Motor neuron (in vitro differentiated cells): ENCODE measurements at regions not wholly inside any gene's neighbourhood (a gene's known extent, or its start where the extent isn't known, plus 50 kb on each side); places are given as distances from the start of the nearest gene placed in this dataset.

Experiments used
- ATAC-seq, 8 experiments: fragments of 200-7000 bp; cut with Tn5 transposase; replicated peaks in 6 of 8; 2 replicates each; pipeline ENCODE4 v1.8.0; 2021; ENCODE audit warnings: mild to moderate bottlenecking in 8 of 8, moderate library complexity in 8 of 8
- H3K27ac ChIP-seq, 2 donors: fragments of 250-450 bp; sonication (Bioruptor Pico); 2 replicates each; pipeline ENCODE4 v1.9.0; 2021; ENCODE audit warnings: antibody characterized with exemption in 2 of 2, mild to moderate bottlenecking in 2 of 2, moderate library complexity in 1 of 2
- H3K4me1 ChIP-seq, 2 donors: fragments of 250-450 bp; sonication (Bioruptor Pico); replicated peaks in 1 of 2; 2 replicates each; pipeline ENCODE4 v1.6.1; 2021; ENCODE audit warnings: antibody characterized with exemption in 2 of 2, mild to moderate bottlenecking in 2 of 2, moderate library complexity in 1 of 2
- H3K4me3 ChIP-seq, 5 donors: fragments of 250-450 bp; sonication (Bioruptor Pico); 2 replicates each; pipeline ENCODE4 v1.9.0; 2021; ENCODE audit warnings: antibody characterized with exemption in 5 of 5, mild to moderate bottlenecking in 5 of 5, moderate library complexity in 4 of 5
- WGBS, 10 experiments: fragments of 450-650 bp; shearing (Covaris generic); methylation state at CpG; one replicate each; pipeline ENCODE4 v1.0.0; 2022; 5-methylcytosine and 5-hydroxymethylcytosine counted together
- in situ Hi-C, 9 experiments: fragments of 400-800 bp; cut with MboI; loops; one replicate each; pipeline ENCODE4 v1.15.0; 2021; ENCODE audit warnings: low sequenced_read_pairs in 9 of 9, low pct_unique_long_range_greater_than_20kb in 2 of 9; ENCODE audit not compliant: unreplicated experiment in 9 of 9

GRCh38 chr18:76771192-76771799 is 51.1 kb upstream of the ZNF236 start:
- in situ Hi-C loops: no loop called here
- peak in 5 of 8 experiments; percentile 71 to 89 (median 84) for ATAC-seq
- peaks cover 16 to 25% of the 10 kb centered on the region in 2 donors for H3K4me1 ChIP-seq
- peak overlapping the region; percentile 5 to 46 for H3K27ac ChIP-seq
- 5 to 43% (median 29%) methylated on average over 3 to 12 of the region's 13 CpGs for WGBS, 10 experiments
- H3K4me3 ChIP-seq: no peak overlapping the region

- WGBS, 10 experiments: 0 to 100% (median 70%) methylated on average over 1 of the region's 1 CpG; no CpG with 5 or more reads in 1 of the 10 experiments
- H3K4me1 ChIP-seq: peaks cover 27 to 29% of the 10 kb centered on the region in 2 donors
- no peak for ATAC-seq
Observed at GRCh38 chr18:76767954-76768353, 54.4 kb upstream of the ZNF236 start.

DNA sequence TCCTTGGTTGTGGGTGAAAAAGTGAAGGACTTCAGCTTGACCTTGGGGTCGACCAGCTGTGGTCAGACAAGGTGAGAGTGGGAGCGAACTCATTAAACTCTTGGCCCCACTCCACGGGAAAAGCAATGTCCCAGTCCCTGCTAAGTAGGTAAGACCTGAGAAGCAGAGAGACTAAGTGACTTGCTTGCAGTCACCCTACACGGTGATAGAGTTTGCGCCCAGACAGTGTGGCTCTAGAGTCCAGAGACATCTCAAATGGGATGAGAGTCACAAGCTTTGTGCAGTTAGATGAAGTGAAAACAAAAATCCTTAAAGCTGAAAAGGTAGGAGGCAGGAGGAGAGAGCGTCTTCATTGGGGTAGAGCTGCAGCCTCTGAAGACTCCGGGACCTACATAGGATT is 55.9 kb upstream of the ZNF236 start:
- WGBS, 10 experiments: 0 to 100% (median 90%) methylated on average over 1 to 4 of the region's 7 CpGs; no CpG with 5 or more reads in 3 of the 10 experiments
- H3K4me1 ChIP-seq: peaks cover 15 to 21% of the 10 kb centered on the region in 2 donors
- ATAC-seq: no peak
- no peak overlapping the region for H3K4me3 ChIP-seq
- in situ Hi-C loops: no loop called here
- H3K27ac ChIP-seq: no peak overlapping the region

More at GRCh38 chr18:76767954-76768353, 54.4 kb upstream of the ZNF236 start:
- in situ Hi-C loops: no loop called here
- Histone ChIP-seq H3K4me3 (no peak overlapping the region), H3K27ac (no peak overlapping the region)

- Histone ChIP-seq H3K27ac (no peak overlapping the region), H3K4me3 (no peak overlapping the region), H3K4me1 (peaks cover 9 to 13% of the 10 kb centered on the region in 2 donors)
- peak in 5 of 8 experiments; percentile 52 to 86 (median 62) for ATAC-seq
- 7 to 100% (median 70%) methylated on average over 2 to 5 of the region's 5 CpGs; no CpG with 5 or more reads in 1 of the 10 experiments for WGBS, 10 experiments
- in situ Hi-C loops: no loop called here
Observed at GRCh38 chr18:76765649-76766048, 56.7 kb upstream of the ZNF236 start.

DNA sequence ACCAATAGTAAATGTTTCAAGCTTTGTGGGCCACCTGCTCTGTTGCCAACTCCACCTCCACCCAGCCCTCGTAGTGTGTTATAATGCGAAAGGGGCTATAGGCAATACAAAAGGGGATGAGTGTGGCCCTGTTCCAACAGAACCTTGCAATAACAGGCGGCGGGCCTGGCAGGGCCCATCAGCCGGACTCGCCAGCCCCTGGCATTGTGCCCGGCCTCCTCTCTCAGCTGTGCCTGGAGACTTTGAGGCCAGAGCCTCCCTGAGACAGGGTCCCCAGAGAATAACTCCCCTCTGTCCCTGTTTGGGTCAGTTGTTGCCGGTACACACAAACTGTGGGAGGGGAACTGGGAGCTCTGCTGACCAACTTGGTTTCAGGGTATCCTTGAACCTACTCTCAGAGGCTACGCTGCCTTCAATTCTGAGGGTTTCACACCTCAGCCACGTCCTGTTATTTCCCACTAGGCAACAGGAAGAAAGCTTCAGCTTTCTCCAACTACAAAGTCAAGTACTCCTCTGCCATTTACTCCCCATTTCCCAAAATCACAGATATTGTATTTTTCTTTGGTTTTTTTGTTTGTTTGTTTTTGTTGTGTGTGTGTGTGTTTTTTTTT is 58.0 kb upstream of the ZNF236 start:
- peaks cover 7 to 13% of the 10 kb centered on the region in 2 donors for H3K4me1 ChIP-seq
- no peak for ATAC-seq
- in situ Hi-C loops: no loop called here
- 57 to 96% (median 85%) methylated on average over 3 to 8 of the region's 10 CpGs; no CpG with 5 or more reads in 2 of the 10 experiments for WGBS, 10 experiments
- no peak overlapping the region for H3K4me3 ChIP-seq
- no peak overlapping the region for H3K27ac ChIP-seq

- in situ Hi-C loops: no loop called here
- Histone ChIP-seq H3K27ac (no peak overlapping the region), H3K4me3 (no peak overlapping the region), H3K4me1 (peaks cover 14 to 16% of the 10 kb centered on the region in 2 donors)
- 65 to 93% (median 84%) methylated on average over 1 to 10 of the region's 24 CpGs; no CpG with 5 or more reads in 5 of the 10 experiments for WGBS, 10 experiments
- no peak for ATAC-seq
Observed at GRCh38 chr18:76759056-76759455, 63.3 kb upstream of the ZNF236 start.

DNA sequence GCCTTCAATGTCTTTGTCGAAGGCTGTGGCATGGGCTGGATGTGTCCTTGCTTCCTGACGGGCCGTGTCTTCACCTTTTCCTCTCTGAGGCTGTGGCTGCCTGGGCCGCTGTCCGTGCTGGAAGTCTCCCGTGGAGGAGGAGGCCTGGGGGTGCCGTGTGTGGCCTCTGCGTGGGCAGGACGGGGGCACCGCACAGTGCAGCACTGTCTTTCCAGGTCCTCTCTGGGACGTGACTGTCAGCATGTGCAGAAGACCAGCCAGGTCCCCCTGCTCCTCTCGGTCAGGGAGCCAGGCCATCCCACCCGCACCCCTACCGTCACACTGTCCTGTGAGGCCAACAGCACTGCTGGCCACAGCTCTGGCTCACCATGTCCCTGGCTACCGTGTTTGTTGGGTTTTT is 64.4 kb upstream of the ZNF236 start:
- H3K4me3 ChIP-seq: no peak overlapping the region
- H3K4me1 ChIP-seq: peaks cover 14 to 16% of the 10 kb centered on the region in 2 donors
- H3K27ac ChIP-seq: no peak overlapping the region
- WGBS, 10 experiments: 66 to 100% (median 92%) methylated on average over 2 to 9 of the region's 15 CpGs; no CpG with 5 or more reads in 6 of the 10 experiments
- in situ Hi-C loops: no loop called here
- no peak for ATAC-seq

DNA sequence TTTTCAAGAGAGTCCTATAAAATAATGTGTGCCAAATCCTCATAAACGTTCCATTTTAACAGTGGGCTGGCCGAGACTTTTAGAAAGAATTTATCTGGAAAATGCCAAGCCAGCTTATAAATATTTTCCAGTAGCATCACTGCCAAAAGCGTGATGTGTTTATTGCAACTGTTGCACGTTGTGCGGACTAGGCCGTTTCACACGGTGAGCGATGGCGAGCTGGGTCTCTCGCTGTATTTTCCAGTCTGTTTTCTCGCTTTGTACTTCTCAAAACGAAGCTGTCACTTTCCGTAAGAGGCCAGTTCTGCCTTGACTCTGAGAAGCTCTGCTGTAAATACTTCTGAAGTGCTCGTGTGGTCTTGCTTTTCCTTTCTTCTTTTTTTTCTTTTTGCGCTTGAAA is 65.0 kb upstream of the ZNF236 start:
- ATAC-seq: no peak
- Histone ChIP-seq H3K4me1 (peaks cover 14 to 16% of the 10 kb centered on the region in 2 donors), H3K4me3 (no peak overlapping the region), H3K27ac (no peak overlapping the region)
- in situ Hi-C loops: no loop called here
- WGBS, 10 experiments: 20 to 100% (median 89%) methylated on average over 2 to 14 of the region's 15 CpGs

DNA sequence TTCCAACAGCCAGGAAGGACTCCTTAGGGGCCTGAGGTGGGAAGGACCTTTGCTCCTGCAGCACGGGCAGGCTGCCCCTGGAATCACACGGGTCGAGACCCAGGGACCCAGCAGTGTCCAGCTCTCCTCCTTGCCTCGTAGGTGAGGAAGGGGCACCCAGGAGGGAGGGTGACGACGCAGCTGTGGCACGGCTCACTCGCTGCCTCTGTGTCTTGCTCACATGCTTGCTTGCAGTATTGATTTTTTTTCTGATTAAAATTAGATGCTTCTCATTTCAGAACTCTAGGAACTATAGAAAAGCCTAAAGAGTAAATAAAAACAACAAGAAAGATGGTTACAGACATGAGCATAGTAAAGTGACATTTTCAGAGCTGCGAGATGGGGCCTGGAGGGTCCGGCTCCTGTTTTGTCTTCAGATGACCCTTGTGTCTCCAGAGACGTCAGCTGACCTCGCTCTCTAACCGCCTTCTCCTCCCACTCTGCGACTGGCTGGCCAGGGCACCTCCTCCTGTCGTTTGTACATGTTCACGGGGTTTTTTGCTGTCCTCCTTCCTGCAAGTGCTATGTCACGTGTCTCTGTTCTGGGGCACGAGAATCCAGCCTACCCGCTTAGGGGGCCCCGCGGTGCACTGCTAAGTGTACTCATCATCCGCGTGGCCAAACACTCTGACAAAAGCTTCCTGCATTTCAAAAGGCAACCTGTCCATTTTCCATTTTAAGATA is 65.7 kb upstream of the ZNF236 start:
- 6 to 92% (median 56%) methylated on average over 1 to 18 of the region's 23 CpGs for WGBS, 10 experiments
- Histone ChIP-seq H3K27ac (peak overlapping the region; percentile 59 to 60), H3K4me3 (no peak overlapping the region), H3K4me1 (peaks cover 14 to 16% of the 10 kb centered on the region in 2 donors)
- in situ Hi-C loops: no loop called here
- ATAC-seq: peak in 6 of 8 experiments; percentile 74 to 95 (median 93)

GRCh38 chr18:76754351-76754750 is 68.0 kb upstream of the ZNF236 start:
- Histone ChIP-seq H3K4me3 (no peak overlapping the region), H3K4me1 (peaks cover 11 to 14% of the 10 kb centered on the region in 2 donors), H3K27ac (no peak overlapping the region)
- in situ Hi-C loops: no loop called here
- no peak for ATAC-seq
- WGBS, 10 experiments: 40 to 100% (median 81%) methylated on average over 1 to 8 of the region's 8 CpGs; no CpG with 5 or more reads in 1 of the 10 experiments

- H3K27ac ChIP-seq: no peak overlapping the region
- in situ Hi-C loops: no loop called here
- peaks cover 10 to 14% of the 10 kb centered on the region in 2 donors for H3K4me1 ChIP-seq
- ATAC-seq: peak in 1 of 8 experiments; percentile 23
- H3K4me3 ChIP-seq: no peak overlapping the region
- 20 to 96% (median 63%) methylated on average over 1 to 4 of the region's 4 CpGs; no CpG with 5 or more reads in 2 of the 10 experiments for WGBS, 10 experiments
Observed at GRCh38 chr18:76752400-76752799, 70.0 kb upstream of the ZNF236 start.

- WGBS, 10 experiments: 17 to 100% (median 68%) methylated on average over 1 to 3 of the region's 5 CpGs; no CpG with 5 or more reads in 1 of the 10 experiments
- Histone ChIP-seq H3K4me1 (peaks cover 1 to 2% of the 10 kb centered on the region in 2 donors), H3K27ac (no peak overlapping the region), H3K4me3 (no peak overlapping the region)
- in situ Hi-C loops: no loop called here
- peak in 1 of 8 experiments; percentile 18 for ATAC-seq
Observed at GRCh38 chr18:76750917-76751890, 71.2 kb upstream of the ZNF236 start.
